ENCODE measurements at regions not wholly inside any gene's neighbourhood (a gene's known extent, or its start where the extent isn't known, plus 50 kb on each side); places are given as distances from the start of the nearest gene placed in this dataset.
"Not testable (repeated sequence)": the region's sequence is repeated elsewhere in the genome, so short reads cannot be mapped to it uniquely, and the experiment has no call there.

DNA sequence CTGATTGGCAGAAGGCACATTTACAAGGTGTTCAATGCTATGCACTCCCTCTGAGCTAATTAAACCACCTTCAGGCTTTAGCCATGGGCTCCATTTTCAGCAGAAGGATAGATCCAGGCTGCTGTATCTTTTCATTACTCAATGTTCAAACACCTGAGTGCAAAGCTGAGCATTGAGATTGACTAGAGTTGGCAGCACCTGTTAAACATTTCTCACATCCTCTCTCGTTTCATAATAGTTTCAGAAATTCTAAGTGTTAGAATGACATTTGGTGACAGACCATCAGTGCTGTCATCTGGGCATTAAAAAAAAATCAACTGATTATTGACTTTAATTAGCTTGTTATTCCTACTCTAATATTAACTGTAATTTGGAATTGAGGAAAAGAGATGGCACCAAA, 187.1 kb upstream of the SEMA3E start:
- DNase-seq (ENCODE audit: low spot score), result no peak
- peaks cover 10% of the 10 kb centered on the region for H3F3A ChIP-seq (ENCODE audit: low read depth)
- H3K27ac Mint-ChIP-seq, result no peak overlapping the region
- H4K20me1 ChIP-seq (ENCODE audit: low read depth), result no peaks in the 10 kb centered on the region
- no peak overlapping the region for H3K27ac ChIP-seq
- H3K79me2 ChIP-seq (ENCODE audit: low read depth), result no peaks in the 10 kb centered on the region
- H3K27me3 Mint-ChIP-seq (ENCODE audit: insufficient read depth, low read depth), result no peaks in the 10 kb centered on the region
- no peak for TF ChIP-seq EZH2 (IDR thresholded peaks at IDR 0.05)
- no peak for TF ChIP-seq EZH2phosphoT487 (IDR thresholded peaks at IDR 0.05)
- no peak overlapping the region for H3K4me3 Mint-ChIP-seq
- H2AFZ ChIP-seq (replicated peaks), result no peak overlapping the region
- no peaks in the 10 kb centered on the region for H3K36me3 ChIP-seq
- H3K36me3 Mint-ChIP-seq, result no peaks in the 10 kb centered on the region
- no peaks in the 10 kb centered on the region for H3K9me3 ChIP-seq (ENCODE audit: low read depth)
- H3K4me3 ChIP-seq, result no peak overlapping the region
- H3K27me3 ChIP-seq, result no peaks in the 10 kb centered on the region
- peaks cover 4% of the 10 kb centered on the region for H3K4me1 Mint-ChIP-seq
- H3K4me2 ChIP-seq, result no peak overlapping the region
- peaks cover 39% of the 10 kb centered on the region for H3K4me1 ChIP-seq
- no peaks in the 10 kb centered on the region for H3K9me3 Mint-ChIP-seq
- no peak overlapping the region for H3K9ac ChIP-seq

GRCh38 chr7:83835424-83835823, 186.5 kb upstream of the SEMA3E start:
- Histone ChIP-seq H3K36me3 (no peaks in the 10 kb centered on the region), H2AFZ (replicated peaks) (no peak overlapping the region), H3K79me2 (ENCODE audit: low read depth) (no peaks in the 10 kb centered on the region), H4K20me1 (ENCODE audit: low read depth) (no peaks in the 10 kb centered on the region), H3K27me3 (no peaks in the 10 kb centered on the region), H3K9me3 (ENCODE audit: low read depth) (no peaks in the 10 kb centered on the region), H3K27ac (no peak overlapping the region), H3K4me3 (no peak overlapping the region), H3K4me2 (no peak overlapping the region), H3F3A (ENCODE audit: low read depth) (peaks cover 10% of the 10 kb centered on the region), H3K4me1 (peaks cover 39% of the 10 kb centered on the region), H3K9ac (no peak overlapping the region)
- DNase-seq (ENCODE audit: low spot score), result no peak
- H3K27ac Mint-ChIP-seq, result no peak overlapping the region
- no peak overlapping the region for H3K4me3 Mint-ChIP-seq
- H3K4me1 Mint-ChIP-seq, result peaks cover 4% of the 10 kb centered on the region
- TF ChIP-seq EZH2phosphoT487 (IDR thresholded peaks at IDR 0.05) (no peak), EZH2 (IDR thresholded peaks at IDR 0.05) (no peak)
- TF ChIP-seq, protein P1, sequence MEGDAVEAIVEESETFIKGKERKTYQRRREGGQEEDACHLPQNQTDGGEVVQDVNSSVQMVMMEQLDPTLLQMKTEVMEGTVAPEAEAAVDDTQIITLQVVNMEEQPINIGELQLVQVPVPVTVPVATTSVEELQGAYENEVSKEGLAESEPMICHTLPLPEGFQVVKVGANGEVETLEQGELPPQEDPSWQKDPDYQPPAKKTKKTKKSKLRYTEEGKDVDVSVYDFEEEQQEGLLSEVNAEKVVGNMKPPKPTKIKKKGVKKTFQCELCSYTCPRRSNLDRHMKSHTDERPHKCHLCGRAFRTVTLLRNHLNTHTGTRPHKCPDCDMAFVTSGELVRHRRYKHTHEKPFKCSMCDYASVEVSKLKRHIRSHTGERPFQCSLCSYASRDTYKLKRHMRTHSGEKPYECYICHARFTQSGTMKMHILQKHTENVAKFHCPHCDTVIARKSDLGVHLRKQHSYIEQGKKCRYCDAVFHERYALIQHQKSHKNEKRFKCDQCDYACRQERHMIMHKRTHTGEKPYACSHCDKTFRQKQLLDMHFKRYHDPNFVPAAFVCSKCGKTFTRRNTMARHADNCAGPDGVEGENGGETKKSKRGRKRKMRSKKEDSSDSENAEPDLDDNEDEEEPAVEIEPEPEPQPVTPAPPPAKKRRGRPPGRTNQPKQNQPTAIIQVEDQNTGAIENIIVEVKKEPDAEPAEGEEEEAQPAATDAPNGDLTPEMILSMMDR (IDR thresholded peaks at IDR 0.05), result no peak
- H3K27me3 Mint-ChIP-seq (ENCODE audit: insufficient read depth, low read depth), result no peaks in the 10 kb centered on the region
- no peaks in the 10 kb centered on the region for H3K9me3 Mint-ChIP-seq
- H3K36me3 Mint-ChIP-seq, result no peaks in the 10 kb centered on the region

GRCh38 chr7:83833721-83834120, 184.8 kb upstream of the SEMA3E start:
- not testable (repeated sequence) for H3K36me3 Mint-ChIP-seq; H3K9me3 ChIP-seq (ENCODE audit: low read depth); H3K9me3 Mint-ChIP-seq; H3K4me1 Mint-ChIP-seq; H4K20me1 ChIP-seq (ENCODE audit: low read depth); H3K4me3 ChIP-seq; H3K9ac ChIP-seq; H3K79me2 ChIP-seq (ENCODE audit: low read depth); H3F3A ChIP-seq (ENCODE audit: low read depth); H2AFZ ChIP-seq (replicated peaks); H3K27ac ChIP-seq; H3K27me3 Mint-ChIP-seq (ENCODE audit: insufficient read depth, low read depth); H3K27ac Mint-ChIP-seq; H3K27me3 ChIP-seq; H3K36me3 ChIP-seq; H3K4me3 Mint-ChIP-seq
- peak; percentile 6 for DNase-seq (ENCODE audit: low spot score)
- peak overlapping the region; percentile 25 for H3K4me2 ChIP-seq
- peaks cover 24% of the 10 kb centered on the region for H3K4me1 ChIP-seq

DNA sequence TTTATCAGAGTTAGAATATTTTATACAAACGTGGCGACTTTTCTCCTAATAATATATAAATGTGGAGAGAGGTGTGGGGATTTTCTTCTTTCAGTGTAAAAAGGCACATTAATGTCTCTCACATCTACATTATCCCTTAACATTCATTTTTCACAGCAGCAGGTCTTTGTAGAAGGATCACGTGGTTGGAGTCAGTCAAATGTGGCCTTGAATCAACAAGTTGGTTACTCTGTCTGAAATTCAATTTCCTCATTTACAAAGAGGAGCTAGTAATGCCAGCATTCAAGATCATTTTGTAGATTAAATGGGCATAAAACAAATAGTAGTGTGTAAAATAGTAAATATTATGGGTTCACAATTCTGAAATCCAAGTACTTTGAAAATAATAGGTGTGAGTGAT, 183.1 kb upstream of the SEMA3E start:
- TF ChIP-seq, protein P1 (IDR thresholded peaks at IDR 0.05), result no peak
- no peak for TF ChIP-seq EZH2 (IDR thresholded peaks at IDR 0.05)
- TF ChIP-seq EZH2phosphoT487 (IDR thresholded peaks at IDR 0.05), result no peak
- H3K79me2 ChIP-seq (ENCODE audit: low read depth), result no peaks in the 10 kb centered on the region
- H3F3A ChIP-seq (ENCODE audit: low read depth), result peaks cover 10% of the 10 kb centered on the region
- H3K4me3 Mint-ChIP-seq, result no peak overlapping the region
- no peaks in the 10 kb centered on the region for H3K27me3 Mint-ChIP-seq (ENCODE audit: insufficient read depth, low read depth)
- no peak overlapping the region for H3K27ac ChIP-seq
- no peak overlapping the region for H3K9ac ChIP-seq
- H3K4me1 Mint-ChIP-seq, result peaks cover 4% of the 10 kb centered on the region
- peaks cover 24% of the 10 kb centered on the region for H3K4me1 ChIP-seq
- no peaks in the 10 kb centered on the region for H3K36me3 Mint-ChIP-seq
- DNase-seq (ENCODE audit: low spot score), result no peak
- H2AFZ ChIP-seq (replicated peaks), result peak overlapping the region; percentile 8
- H3K27me3 ChIP-seq, result no peaks in the 10 kb centered on the region
- no peak overlapping the region for H3K4me2 ChIP-seq
- no peaks in the 10 kb centered on the region for H4K20me1 ChIP-seq (ENCODE audit: low read depth)
- H3K4me3 ChIP-seq, result no peak overlapping the region
- H3K9me3 Mint-ChIP-seq, result no peaks in the 10 kb centered on the region
- no peak overlapping the region for H3K27ac Mint-ChIP-seq
- H3K9me3 ChIP-seq (ENCODE audit: low read depth), result no peaks in the 10 kb centered on the region
- H3K36me3 ChIP-seq, result no peaks in the 10 kb centered on the region

Data from neural progenitor cell (in vitro differentiated cells).